ENCODE measurements at regions not wholly inside any gene's neighbourhood (a gene's known extent, or its start where the extent isn't known, plus 50 kb on each side); places are given as distances from the start of the nearest gene placed in this dataset.

DNA sequence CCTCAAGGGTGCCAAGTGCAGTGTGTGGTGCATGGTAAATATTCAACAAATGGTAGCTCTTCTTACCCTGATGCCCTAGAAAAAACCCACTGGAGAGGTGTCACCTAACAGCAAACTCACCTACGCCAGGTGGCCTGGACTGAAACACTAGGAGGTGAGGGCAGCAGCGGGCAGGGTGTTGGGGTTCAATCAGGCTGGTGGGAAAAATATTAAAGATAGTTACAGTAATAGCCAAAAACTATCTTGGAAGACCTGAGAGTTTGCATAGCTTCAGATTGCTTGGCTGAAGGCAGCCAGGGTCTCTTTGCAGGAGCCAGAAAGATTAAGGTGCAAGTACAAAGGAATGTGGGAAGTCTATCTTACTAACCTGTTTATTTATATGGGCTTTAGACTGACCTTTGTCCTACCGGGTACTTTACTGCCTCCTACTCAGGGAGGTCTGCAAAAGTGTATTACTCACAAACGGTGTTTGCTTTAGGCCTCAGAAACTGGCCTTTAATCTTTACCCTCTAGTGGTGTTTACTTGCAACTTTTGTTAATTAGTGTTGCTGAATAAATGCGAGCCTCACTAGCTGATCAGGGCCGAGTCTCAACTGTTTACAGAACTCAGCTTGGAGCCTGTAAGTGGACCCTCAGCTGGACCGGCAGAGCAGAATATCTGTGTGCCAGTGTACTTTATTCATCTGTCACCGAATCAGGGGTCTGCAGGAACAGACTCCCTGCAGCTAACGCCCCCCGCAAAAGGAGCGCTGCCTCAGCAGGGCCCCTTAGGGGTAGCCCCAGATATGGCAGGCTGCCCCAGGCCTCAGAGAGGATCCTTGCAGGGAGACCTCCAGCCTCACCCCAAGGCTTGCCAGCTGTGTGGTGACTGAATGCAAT lies 63.9 kb downstream of the SYF2 start:
- no peak for TF ChIP-seq POLR2AphosphoS5 (IDR thresholded peaks at IDR 0.05; ENCODE audit: low read depth, low read length)
- TF ChIP-seq, protein P1, sequence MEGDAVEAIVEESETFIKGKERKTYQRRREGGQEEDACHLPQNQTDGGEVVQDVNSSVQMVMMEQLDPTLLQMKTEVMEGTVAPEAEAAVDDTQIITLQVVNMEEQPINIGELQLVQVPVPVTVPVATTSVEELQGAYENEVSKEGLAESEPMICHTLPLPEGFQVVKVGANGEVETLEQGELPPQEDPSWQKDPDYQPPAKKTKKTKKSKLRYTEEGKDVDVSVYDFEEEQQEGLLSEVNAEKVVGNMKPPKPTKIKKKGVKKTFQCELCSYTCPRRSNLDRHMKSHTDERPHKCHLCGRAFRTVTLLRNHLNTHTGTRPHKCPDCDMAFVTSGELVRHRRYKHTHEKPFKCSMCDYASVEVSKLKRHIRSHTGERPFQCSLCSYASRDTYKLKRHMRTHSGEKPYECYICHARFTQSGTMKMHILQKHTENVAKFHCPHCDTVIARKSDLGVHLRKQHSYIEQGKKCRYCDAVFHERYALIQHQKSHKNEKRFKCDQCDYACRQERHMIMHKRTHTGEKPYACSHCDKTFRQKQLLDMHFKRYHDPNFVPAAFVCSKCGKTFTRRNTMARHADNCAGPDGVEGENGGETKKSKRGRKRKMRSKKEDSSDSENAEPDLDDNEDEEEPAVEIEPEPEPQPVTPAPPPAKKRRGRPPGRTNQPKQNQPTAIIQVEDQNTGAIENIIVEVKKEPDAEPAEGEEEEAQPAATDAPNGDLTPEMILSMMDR (IDR thresholded peaks at IDR 0.05) = no peak; the same call in 1 of the 2 replicates
